ENCODE measurements at regions not wholly inside any gene's neighbourhood (a gene's known extent, or its start where the extent isn't known, plus 50 kb on each side); places are given as distances from the start of the nearest gene placed in this dataset.

- Histone ChIP-seq H2BK12ac (ENCODE audit: low read depth, low read length) (no peak overlapping the region), H3K4ac (replicated peaks; ENCODE audit: insufficient read length, low read depth, low read length) (no peak overlapping the region), H2BK15ac (ENCODE audit: low read length) (no peak overlapping the region), H3K36me3 (ENCODE audit: control insufficient read depth in 2 of 4, insufficient read depth in 4 of 4, low read length in 3 of 4) (no peaks in the 10 kb centered on the region), H3K23me2 (ENCODE audit: low read depth, low read length) (peaks cover 2% of the 10 kb centered on the region; the same call in 1 of the 2 replicates), H4K5ac (ENCODE audit: insufficient read length, low read depth, low read length) (no peak overlapping the region), H3K4me3 (ENCODE audit: extremely low read depth in 1 of 4, insufficient read depth in 2 of 4, low read depth in 3 of 4, low read length in 4 of 4) (no peak overlapping the region), H3K9me3 (ENCODE audit: insufficient read depth in 2 of 2, low read depth in 1 of 2, low read length in 1 of 2) (peaks cover 3 to 6% of the 10 kb centered on the region in 2 experiments; a peak in 1 of 4 replicates), H3K18ac (ENCODE audit: extremely low read depth, low read length) (no peak overlapping the region), H3K79me1 (ENCODE audit: low read depth, low read length) (no peaks in the 10 kb centered on the region), H4K91ac (replicated peaks; ENCODE audit: insufficient read length, low read length) (no peak overlapping the region), H3K4me1 (replicated peaks in 1 of 4; ENCODE audit: control insufficient read depth in 3 of 4, insufficient read depth in 4 of 4, low read length in 3 of 4) (peaks cover 0 to 8% (median 5%) of the 10 kb centered on the region in 4 experiments; a peak in 4 of 7 replicates), H2BK120ac (replicated peaks; ENCODE audit: low read depth, low read length) (no peak overlapping the region), H3K14ac (ENCODE audit: insufficient read length) (no peak overlapping the region), H3K27me3 (replicated peaks in 1 of 4; ENCODE audit: control insufficient read depth in 3 of 4, extremely low read depth in 1 of 4, insufficient read depth in 3 of 4, low read length in 3 of 4) (peaks cover 0 to 14% (median 11%) of the 10 kb centered on the region in 4 experiments; a peak in 5 of 7 replicates), H2BK20ac (ENCODE audit: low read length) (no peak overlapping the region), H3K9ac (replicated peaks in 1 of 4; ENCODE audit: extremely low read depth in 1 of 4, low read depth in 3 of 4, low read length in 3 of 4) (no peak overlapping the region), H2AK5ac (ENCODE audit: low read depth, low read length) (no peak overlapping the region), H3K56ac (replicated peaks; ENCODE audit: insufficient read length, low read depth, low read length) (no peak overlapping the region), H3K27ac (ENCODE audit: low read depth, low read length) (no peak overlapping the region), H3K4me2 (ENCODE audit: insufficient read depth in 1 of 2, low read depth in 2 of 2, low read length in 2 of 2) (no peak overlapping the region), H3K79me2 (ENCODE audit: control insufficient read depth in 1 of 2, insufficient read depth in 2 of 2, low read length in 2 of 2) (no peaks in the 10 kb centered on the region), H4K20me1 (replicated peaks in 1 of 2; ENCODE audit: control insufficient read depth in 1 of 2, insufficient read depth in 2 of 2, low read length in 2 of 2) (no peaks in the 10 kb centered on the region), H2AFZ (ENCODE audit: low read length) (no peak overlapping the region), H3K23ac (ENCODE audit: insufficient read length) (no peak overlapping the region), H4K8ac (ENCODE audit: extremely low read depth, insufficient read depth, low read length) (no peak overlapping the region), H2BK5ac (ENCODE audit: low read depth, low read length) (no peak overlapping the region)
- FAIRE-seq (no peak), DNase-seq (ENCODE audit: low read depth in 1 of 2, low spot score in 2 of 2) (no peak)
- CTCF ChIA-PET (ENCODE audit: partially characterized antibody) = interaction anchor here (0.5 to 2.0 kb wide), 12 partner anchors 13 to 254 kb away, joined by 3 to 6 read pairs (median 3); no protein-coding TSS in a partner anchor
- WGBS, 2 experiments (ENCODE audit: extremely low coverage in 1 of 2, insufficient coverage in 1 of 2, insufficient read length in 1 of 2, insufficient replicate concordance in 2 of 2, low coverage in 1 of 2, low lambda C conversion rate in 2 of 2, missing lambda C conversion rate in 1 of 2) = 87% methylated on average over 12 of the region's 12 CpGs; no CpG with 5 or more reads in 1 of the 2 experiments
- POLR2A ChIA-PET (ENCODE audit: partially characterized antibody) = no interaction called here
- TF ChIP-seq SP2 (IDR thresholded peaks at IDR 0.05; ENCODE audit: low read length) (no peak), YY1 (IDR thresholded peaks at IDR 0.05; ENCODE audit: low read depth, low read length) (no peak), JUND (IDR thresholded peaks at IDR 0.05; ENCODE audit: low read length) (no peak), CTCF (IDR thresholded peaks at IDR 0.05; ENCODE audit: control extremely low read depth in 1 of 3, insufficient read depth in 1 of 3, low read depth in 1 of 3, low read length in 3 of 3) (peak; percentile 7 to 62 (median 57)), RAD21 (IDR thresholded peaks at IDR 0.05 in 1 of 2, conservative IDR thresholded peaks at IDR 0.05 in 1 of 2; ENCODE audit: low read depth in 2 of 2, low read length in 2 of 2) (peak; percentile 82 to 83), TAF7 (optimal IDR thresholded peaks at IDR 0.05; ENCODE audit: borderline replicate concordance, low read depth, low read length) (no peak)
Measured at GRCh38 chr5:154642499-154643245, 112.5 kb upstream of the LARP1 start.
